GM21526 (cell line): ENCODE measurements at regions not wholly inside any gene's neighbourhood (a gene's known extent, or its start where the extent isn't known, plus 50 kb on each side); places are given as distances from the start of the nearest gene placed in this dataset.

ENCODE experiments used
- ATAC-seq: cut with Tn5 transposase; IDR thresholded peaks from one replicate; pipeline ENCODE4 v1.9.1; 2021; ENCODE audit warnings: moderate library complexity; ENCODE audit not compliant: unreplicated experiment, low FRiP score

DNA sequence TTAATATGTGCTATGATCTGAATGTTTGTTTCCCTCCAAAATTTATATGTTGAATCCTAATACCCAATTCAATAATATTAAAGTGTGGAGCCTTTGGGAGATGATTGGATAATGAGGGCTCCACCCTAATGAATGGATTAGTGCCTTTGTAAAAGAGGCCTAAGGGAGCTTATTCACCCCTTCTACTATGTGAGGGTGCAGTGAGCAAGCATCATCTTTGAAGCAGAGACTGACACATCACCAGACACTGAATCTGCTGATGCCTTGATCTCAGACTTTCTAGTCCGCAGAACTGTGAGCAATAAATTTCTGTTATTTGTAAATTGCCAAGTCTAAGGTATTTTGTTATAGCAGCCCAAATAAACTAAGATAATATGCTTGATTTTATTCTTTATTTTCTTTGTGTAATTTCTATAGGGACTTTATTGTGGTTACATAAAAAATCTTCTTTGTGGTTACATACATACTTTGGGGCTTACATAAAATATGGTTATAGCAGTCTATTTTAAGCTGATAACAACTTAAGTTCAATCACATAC lies 131.1 kb upstream of the SLC38A2 start:
- ATAC-seq = no peak

DNA sequence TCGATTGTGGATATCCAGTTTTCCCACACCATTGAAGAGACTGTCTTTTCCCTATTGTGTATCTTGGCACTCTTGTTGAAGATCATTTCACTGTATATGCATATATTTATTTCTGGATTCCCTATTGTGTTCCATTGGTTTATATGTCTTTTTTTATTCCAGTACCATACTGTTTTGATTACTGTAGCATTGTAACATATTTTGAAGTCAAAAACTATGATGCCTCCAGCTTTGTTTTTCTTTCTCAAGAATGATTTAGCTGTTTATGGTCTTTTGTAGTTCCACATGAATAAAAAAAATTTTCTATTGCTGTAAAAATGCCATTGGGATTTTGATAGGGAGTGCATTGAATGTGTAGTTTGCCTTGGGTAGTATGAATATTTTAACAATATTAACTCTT lies 128.1 kb upstream of the SLC38A2 start:
- ATAC-seq = no peak

DNA sequence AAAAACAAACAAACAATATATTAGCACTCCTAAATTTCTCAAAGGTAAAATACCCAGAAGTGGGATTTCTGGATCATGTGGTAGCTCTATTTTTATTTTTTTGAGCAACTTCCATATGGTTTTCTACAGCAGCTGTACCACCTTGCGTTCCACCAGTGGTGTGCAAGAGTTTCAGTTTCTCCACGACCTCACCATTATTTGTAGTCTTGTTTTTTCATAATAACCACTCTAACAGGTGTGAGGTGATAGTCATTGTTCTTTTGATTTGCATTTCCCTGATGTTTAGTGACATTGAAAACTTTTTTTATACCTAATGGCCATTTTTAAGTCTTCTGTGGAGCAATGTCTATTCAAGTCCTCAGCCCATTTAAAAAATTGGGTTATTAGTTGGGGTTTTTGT lies 127.3 kb upstream of the SLC38A2 start:
- ATAC-seq = peak; percentile 76

DNA sequence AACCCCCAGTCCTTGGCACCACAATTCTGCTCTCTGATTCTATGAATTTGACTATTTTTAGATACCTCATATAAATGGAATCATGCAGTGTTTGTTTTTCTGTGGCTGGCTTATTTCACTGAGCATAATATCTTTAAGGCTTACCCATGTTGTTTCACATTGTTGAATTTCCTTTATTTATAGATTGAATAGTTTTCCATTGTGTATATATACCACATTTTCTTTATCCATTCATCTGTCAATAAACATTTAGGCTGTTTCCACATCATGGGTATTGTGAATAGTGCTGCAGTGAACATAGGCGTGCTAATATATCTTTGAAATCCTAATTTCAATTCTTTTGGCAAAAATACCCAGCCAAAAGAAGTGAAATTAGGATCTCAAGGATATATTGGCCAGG lies 126.7 kb upstream of the SLC38A2 start:
- no peak for ATAC-seq

DNA sequence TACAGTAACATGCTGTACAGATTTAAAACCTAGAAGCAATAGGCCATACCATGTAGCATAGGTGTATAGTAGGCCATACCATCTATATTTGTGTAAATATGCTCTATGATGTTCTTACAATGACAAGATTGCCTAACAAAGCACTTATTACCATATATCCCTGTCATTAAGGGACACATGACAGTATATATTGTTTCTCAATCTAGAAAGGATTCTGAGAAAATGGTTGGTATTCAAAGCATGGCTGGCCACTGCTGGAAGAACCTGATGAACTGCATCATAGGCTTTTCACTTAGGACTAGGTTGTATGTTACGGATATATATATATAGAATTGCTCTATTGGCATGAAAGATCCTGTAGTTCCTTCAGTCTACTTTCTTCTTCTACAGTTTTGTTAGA lies 125.2 kb upstream of the SLC38A2 start:
- ATAC-seq = no peak

DNA sequence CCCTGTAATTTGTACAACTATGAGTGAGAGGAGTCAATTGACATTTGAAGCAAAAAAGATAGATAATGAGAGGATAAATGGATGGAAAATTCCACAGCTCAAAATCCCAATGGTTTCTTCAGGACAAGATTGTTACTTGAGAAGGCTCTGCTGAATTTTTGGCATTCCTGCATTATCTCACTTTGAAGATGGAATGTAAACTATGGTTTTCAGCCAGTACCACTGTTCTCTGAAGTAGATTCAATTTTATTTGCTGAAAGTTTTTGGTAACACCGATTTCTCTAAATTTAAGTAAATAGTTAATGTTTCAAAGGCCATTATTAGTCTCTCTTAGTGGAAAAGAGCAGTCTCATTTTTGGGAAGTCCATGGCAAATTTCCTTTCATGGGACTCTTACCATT lies 121.9 kb upstream of the SLC38A2 start:
- no peak for ATAC-seq

DNA sequence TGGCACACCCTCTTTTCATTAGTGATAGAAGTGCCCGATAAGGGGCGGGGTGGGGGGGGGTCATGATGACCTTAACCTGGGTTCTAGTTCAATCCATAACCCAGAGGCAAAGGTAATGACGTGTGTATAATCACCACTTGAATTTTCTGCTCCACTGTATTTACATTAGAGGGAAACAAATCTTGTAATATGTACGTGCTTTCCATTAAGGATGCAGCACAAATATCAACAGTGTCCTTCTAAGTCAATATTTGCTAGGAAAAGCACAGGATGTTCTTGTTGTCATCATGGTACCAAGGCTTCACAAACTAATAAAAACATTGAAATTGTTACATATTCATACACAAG lies 121.2 kb upstream of the SLC38A2 start:
- ATAC-seq = no peak

DNA sequence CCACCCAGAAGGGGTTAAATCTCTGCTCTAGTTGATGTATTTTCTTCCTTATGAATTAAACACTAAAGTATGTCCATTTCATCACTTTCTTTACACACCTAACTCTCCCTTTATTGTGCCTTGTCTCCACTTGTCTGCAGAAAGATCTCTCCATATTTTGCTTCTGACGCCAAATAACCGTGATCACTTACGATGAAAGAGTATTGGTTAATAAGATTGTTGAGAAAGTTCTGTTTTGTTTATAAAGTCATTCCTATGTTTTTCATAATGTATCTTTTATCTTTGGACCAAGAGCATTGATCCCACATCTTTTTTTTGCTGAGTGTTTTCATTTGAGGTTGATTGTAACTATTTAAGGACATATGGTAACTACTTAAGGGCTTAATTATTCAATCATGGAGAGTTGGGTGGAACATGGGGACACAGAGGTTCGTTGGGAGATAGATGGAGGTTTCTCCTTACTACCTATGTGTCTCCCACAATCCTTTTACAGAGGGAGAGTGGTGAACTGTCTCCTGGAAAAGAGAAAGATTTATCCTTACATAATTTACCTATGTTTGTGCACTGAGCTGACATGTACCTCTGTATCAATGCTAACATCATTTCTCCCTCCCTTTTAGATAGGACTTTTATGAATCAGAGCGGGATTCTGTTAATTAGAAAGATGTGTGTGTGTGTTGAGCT lies 120.7 kb upstream of the SLC38A2 start:
- ATAC-seq = no peak

DNA sequence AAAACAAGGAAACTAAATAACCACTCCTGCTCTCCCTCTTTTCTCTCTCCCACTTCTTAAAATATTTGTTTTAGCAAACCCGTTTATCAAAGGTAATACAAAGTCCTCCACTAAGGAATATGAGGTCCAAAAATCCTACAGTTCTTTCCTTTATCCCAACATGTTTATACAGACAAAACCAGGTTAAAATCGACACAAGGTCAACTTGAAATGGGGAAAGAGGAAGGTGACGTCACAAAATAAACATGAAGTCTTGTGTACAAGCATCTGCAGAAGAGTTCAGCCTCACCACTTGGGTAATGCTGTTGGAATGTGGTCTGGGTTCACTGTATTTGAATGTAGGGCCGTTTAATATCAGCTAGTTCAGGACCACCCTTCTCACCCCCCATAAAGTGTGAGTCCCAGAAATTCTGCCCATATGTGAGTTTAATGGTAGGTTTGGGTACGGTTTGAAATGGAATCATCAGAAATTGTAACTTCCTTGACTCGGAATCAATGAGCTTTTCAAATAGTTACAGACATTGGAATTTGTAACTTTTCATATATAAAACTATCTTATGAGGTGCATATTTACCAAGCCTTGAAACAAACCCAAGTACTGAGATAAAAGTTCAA lies 120.0 kb upstream of the SLC38A2 start:
- ATAC-seq = no peak

DNA sequence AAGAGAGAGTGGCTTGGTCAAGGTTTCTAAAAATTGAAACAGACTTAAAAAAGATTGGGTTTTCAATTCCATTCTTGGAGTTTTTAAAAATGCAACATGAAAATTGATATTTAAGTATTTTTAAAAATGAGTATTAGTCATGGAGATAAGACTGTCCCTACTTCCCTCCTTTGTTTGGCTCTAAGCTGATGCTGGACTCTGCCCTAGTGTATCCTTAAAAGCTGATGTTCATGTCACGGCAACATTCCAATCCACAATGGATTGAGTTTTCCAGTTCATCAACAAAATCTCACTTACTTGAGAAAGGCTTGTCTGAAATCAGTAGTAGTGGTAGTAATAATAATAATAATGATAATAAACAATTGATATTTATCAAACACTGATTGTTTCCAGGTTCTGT lies 119.0 kb upstream of the SLC38A2 start:
- ATAC-seq = no peak

DNA sequence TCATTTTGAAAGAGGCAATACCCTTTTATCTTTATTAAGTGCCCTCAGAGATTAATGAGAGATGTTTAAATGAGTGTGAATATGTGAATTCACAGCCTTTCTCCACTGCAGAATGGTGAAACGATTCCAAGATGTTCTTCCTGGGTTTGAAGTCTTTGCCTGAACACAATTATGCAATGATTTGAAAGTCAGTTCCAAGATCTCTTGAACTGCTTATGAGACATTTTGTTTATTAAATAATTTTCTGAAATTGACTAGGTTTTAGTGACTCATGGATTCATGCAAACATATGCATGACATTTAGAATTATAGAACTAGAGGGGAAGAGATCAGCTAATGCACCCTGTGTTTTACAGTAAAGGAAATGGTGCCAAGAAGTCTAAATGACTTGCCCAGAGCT lies 118.1 kb upstream of the SLC38A2 start:
- no peak for ATAC-seq

DNA sequence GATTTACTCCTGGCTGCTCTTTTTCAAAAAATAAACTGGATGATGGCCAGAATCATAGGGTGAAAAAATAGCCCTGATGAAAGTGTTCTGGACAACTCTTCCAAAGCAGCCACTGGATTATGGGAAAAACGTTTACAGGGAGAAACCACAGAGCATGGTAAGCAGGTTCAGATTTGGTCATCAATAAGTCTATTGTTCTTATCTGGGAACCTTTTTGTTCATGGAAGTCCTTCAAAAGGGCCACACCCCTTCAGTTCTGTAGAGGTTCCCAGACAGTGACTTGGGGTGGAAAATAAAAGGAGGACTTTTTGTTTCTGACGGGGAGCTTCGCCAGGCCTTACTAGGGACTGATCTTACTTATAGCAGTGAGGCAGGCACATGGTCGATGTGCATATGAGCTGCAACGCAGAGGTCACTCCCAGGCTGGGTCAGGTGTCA lies 117.4 kb upstream of the SLC38A2 start:
- ATAC-seq = no peak

DNA sequence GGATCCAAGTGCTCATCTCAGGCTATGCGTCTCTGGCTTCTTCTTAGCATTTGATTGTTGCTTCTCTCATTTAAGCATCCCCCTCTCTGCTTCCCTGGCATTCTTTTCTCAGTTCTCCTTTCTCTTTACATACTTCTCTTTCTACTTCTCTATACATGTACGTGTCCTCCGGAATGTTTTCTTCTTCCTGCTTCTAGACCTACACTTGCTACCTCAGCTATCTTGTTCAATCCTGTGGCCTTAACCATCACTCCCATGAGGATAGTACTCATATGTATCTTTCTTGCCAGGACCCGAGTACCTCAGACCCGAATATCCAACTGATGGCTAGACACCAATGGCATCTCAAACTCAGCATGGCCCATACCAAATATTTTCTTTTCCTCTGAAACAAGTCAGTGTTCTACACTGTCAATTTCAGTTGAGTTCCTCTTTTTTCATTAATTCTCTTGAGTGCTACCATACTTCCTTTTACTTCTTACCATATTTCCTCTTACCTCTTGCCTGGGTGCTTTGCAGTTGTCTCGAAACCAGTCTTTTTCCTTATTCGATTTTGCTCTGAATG lies 115.1 kb upstream of the SLC38A2 start:
- ATAC-seq = no peak

DNA sequence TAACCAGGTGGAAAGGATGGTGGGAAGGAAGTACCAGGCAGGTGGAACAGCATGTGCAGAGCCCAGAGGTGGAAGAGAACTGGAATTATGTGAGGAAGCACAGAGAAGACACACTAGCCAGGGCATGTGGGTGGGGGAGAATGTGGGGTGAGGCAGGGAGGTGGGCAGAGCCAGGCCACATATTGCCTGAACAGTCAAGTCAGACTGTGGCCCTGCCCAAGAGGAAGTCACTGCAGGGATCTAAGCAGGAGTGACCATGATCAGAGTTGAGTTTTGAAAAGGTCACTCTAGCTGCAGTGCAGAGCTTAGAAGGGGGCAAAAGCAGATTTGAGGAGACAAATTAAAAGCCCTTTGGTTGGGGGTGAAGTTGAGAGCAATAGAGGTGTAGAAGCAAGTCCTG lies 114.0 kb upstream of the SLC38A2 start:
- ATAC-seq = no peak

DNA sequence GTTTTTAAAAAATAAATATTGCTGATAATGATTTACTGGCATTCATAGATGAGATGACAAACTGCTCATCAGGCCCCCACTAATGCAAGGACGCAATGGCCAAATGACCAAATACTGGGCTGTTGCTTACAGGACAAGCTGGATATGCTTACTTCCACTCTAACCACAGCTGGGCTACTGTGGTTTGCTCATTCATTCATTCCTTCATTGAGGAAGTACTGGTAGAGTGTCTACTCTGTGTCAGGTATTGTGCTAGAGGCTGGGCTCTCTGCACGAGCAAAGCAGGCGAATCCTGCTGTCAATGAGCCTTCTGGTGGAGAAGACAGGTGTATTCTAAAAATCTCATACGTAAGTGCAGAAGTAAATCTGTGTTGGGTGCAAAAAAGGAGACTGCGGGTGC lies 113.3 kb upstream of the SLC38A2 start:
- ATAC-seq = no peak

DNA sequence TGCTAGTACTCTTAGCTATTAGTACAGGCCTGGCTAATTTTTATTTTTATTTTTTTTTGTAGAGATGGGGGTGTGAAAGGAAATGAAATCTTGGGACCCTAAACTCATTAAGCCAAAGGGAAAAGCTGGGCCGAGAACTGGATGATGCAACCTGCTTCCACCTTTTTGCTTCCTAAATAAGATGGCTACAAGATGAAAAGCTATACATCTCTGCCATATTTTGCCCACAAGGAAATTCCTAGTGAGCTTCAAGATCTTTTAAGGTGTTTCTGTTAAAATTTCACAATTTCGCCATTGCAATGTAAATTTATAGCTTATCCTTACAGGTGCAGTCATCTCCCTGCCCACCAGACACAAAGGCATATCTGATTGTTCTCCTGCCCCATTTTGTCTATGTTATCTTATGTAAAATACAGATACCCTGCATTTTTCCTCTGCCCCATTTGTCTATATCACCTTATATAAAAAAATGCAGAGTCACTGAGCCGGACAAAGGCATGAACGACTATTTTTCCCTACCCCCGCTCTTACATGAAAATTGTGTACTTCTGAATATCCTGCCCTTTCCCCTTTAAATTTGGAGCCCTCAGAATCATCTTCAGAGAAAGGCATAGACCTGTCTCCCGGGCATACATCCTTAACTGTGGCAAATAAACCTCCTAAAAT lies 112.0 kb upstream of the SLC38A2 start:
- ATAC-seq = no peak

DNA sequence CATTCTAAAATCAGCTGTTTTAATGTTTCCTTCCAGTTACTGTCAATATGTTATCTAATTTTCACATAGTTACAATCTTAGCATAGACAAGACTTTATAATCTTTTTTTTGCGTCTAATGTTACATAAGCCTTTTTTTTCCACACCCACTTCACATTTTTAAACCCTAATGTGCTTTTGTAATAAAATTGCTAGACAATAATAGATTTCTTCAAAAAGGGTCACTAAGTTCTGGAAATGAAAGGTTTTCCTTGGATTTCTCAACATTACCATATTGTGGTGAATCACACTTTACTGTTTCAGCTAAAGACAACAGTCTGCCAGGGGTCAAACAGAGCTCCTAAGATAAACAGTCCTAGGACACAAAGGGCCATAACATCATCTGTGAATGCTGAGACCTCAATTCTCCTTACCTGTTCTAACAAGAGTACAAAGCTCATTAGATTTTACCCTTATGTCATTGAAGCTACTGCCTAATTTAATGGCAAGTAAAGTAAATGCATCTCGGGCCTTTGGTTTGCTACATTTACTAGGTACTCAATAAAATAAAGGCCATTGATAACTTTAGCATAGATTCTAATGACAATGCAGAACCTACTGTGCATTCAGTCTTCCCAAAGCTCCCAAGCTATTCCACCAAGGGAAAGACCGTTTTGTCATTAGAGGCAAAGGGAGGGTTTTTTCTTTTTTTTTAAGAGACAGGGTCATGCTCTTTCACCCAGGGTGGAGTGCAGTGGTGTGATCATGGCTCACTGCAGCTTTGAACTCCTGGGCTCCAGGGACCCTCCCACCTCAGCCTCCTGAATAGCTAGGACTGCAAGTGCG lies 111.2 kb upstream of the SLC38A2 start:
- ATAC-seq = no peak

DNA sequence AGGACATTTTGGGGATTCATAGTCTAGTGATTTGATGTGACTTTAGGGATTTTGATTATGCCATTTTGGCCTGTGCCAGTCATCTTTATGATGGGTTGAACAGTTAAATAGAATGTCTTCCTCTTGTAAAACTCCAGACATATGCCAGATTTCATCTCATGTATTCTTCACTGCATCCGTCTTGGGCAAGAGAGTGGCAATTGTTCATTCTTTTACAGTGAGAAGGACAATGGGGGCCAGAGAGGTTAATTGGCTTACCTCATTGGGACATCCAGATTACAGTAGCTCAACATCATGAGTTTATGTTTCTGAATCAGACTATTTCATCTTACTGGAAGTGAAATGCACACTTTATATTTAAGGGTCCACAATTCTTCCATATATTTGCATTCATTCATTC lies 108.2 kb upstream of the SLC38A2 start:
- ATAC-seq = no peak

DNA sequence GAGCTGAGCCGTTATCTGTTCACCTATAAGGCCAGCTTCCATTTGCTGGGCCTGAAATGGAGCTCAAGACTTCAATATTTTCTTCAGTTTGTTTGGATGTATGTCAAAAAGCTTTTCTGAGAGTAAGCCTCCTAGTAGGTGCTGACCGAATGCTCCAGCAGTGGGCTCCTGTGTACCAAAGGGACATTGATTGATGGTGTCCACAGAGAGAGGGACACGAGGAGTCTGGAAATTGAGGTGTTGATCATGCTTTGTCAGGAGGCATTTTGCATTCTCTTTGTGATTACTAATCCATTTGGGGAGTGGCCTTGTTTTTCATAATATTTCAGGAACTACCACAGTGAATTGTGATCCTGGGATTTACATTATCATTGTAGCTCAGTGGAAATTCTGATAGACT lies 107.7 kb upstream of the SLC38A2 start:
- no peak for ATAC-seq

DNA sequence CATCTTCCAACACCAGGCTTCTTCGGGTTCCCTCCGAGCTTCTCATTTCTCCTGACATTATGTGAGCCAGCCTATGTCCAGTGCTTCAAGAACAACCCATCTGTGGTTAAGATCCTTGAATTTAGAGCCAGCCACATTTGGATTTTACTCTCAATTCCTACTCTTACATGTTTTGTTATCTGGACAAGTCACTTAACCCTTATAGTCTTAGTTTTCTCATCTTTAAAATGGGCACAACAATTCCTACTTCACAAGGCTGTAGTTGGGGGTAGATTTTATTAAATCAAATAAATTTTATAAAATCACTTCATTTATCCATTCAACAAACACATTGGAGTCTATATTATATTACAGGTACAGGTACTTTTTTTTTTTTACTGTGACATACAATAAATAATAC lies 105.5 kb upstream of the SLC38A2 start:
- ATAC-seq = no peak

DNA sequence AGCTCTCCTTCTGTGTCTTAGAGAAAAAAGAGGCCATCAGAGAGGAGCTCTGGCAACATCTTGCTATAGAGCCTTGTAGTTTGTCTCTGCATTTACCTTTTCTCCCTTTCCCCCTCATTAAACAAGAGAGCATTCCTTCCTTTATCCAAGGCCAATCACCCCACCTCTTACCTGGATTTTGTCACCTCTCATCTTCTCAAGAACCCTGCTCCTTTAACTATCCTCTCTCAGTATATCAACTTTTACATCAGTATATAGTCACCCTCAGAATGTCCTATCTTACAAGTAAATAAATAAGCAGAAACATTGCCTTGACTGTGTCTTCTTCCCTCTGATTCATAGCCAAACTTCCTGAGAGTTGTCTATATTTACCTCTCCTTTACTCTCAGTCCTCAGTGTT lies 105.0 kb upstream of the SLC38A2 start:
- ATAC-seq = no peak
